SHP77 (cell line): ENCODE measurements at regions not wholly inside any gene's neighbourhood (a gene's known extent, or its start where the extent isn't known, plus 50 kb on each side); places are given as distances from the start of the nearest gene placed in this dataset.
"Not testable (repeated sequence)": the region's sequence is repeated elsewhere in the genome, so short reads cannot be mapped to it uniquely, and the experiment has no call there.

ENCODE experiments used
- DNase-seq, 2 experiments: peaks; one replicate each; lab custom pipeline; 2025; lab: John Stamatoyannopoulos, UW

GRCh38 chr6:163874784-163875183 lies 460.3 kb downstream of the QKI start:
- DNase-seq, result no peak

DNA sequence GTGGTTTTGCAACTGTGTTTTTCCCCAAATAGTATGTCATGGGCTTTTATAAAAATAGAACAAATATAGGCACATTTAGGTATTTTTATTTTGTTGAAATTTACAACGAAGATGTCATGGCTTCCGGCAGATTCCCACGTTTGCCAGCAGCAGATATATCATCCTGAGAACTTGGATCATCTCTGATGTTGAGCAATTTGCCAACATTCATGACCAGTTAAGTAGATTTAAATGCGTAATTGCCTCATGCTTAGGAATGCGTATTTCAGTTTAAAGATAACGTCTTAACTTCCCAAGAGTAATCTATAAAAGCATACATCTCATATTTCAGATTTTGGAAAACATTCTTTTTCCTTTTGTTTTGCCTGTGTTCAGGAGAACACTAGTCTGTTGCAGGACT lies 457.8 kb downstream of the QKI start:
- DNase-seq, result no peak

DNA sequence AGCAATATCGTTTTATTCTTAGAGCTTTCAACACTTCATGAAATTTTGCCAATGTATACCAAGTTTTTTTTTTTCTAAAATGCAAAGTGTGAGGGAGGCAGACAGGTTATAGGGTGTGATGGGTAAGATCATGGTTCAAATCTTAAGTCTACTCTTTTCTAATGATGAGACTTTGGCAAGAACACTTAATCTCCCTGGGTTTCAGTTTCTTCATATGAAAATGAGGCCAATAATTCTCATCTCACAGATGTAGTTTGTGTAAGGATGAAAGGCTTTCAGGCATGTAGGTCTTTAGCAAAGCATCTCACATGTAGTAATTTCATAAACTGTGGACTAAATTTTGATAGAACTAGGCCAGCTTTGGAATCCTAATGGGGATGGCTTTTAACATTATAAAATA lies 457.1 kb downstream of the QKI start:
- no peak for DNase-seq

- DNase-seq, result no peak
Measured at GRCh38 chr6:163867518-163868292, 453.2 kb downstream of the QKI start.

GRCh38 chr6:163866192-163866591 lies 451.7 kb downstream of the QKI start:
- no peak for DNase-seq

- DNase-seq, result no peak
Measured at GRCh38 chr6:163863565-163863964, 449.0 kb downstream of the QKI start.

DNA sequence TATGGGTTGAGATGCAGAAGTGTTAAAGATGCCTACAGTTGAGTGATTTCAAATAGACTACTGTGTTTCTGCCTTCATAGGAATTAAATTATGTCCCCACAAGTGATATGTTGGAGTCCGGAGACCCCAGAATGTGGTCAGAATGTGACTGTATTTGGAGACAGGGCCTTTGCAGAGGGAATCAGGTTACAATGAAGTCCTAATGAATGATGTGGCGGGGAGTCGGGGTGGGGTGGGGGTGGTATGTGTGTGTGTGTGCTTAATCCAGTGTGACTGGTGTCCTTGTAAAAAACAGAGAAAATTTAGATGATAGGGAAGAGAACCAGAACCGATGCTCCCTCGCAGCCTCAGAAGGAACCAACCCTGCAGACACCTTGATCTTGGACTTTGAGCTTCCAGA lies 448.2 kb downstream of the QKI start:
- DNase-seq, result no peak

DNA sequence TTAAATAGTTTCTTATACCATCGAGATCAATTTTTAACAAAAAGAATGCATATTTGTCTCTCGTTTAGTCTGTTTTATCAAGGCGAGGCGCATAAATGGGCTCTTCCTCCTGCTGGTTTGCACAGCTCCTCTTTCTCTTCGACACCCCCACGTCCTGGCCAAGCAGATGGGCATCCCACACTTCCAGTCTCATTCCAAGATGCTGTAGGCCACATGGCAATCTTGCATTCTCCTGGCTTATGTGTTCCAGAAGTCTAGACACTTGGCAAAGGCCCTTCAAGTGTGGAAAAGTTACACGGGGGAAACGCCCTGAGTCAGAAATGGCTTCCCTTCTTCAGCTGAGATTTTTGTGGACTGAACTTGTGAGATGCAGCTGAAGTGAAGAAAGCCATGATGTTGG lies 447.1 kb downstream of the QKI start:
- DNase-seq, result no peak

DNA sequence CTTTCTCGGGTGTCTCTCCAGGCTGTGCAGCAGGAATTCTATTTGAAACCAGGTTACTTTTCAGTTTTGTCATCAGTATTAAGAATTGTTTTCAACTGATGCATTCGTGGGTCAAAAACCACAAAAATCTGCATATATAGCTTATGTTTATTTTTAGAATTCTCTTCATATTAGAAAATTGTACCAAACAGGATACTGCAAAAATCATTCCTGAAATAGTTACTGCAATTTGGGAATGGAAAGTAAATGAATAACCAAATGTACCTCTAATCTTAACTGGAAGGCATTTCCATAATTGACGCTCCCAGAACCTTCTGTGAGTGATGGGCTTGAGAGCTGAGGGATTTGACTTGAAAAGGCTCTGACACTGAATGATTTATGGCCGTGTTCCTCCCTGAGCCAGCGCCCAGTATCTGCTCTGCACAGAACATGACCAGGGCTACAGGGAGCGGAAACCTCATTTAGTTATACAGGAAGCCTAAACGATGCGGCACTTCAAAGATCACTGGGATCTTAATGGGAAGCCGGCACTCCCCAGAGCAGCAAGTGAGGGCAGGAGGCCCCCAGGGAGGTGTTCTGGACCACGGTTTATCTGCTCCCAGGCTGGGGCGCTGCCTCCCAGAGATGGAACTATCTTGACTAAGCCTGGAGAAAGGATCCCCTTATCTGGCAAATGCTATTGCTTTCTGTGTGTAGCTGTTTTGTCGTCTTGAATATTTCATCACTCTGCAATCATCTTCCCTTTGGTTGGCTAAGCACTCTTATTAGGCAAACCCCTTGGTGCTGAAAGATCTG lies 446.0 kb downstream of the QKI start:
- no peak for DNase-seq

DNA sequence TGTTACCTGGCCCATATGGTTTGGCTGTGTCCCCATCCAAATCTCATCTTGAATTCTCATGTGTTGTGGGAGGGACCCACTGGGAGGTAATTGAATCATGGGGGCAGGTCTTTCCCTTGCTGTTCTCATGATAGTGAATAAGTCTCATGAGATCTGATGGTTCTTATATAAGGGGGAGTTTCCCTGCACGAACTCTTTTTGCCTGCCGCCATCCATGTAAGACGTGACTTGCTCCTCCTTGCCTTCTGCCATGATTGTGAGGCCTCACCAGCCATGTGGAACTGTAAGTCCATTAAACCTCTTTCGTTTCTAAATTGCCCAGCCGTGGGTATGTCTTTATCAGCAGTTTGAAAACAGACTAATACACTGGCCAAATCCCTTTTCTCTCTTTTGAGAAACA lies 444.4 kb downstream of the QKI start:
- DNase-seq, result not testable (repeated sequence)

GRCh38 chr6:163857421-163857820 lies 442.9 kb downstream of the QKI start:
- no peak for DNase-seq

- no peak for DNase-seq
Measured at GRCh38 chr6:163850874-163851273, 436.4 kb downstream of the QKI start.

DNA sequence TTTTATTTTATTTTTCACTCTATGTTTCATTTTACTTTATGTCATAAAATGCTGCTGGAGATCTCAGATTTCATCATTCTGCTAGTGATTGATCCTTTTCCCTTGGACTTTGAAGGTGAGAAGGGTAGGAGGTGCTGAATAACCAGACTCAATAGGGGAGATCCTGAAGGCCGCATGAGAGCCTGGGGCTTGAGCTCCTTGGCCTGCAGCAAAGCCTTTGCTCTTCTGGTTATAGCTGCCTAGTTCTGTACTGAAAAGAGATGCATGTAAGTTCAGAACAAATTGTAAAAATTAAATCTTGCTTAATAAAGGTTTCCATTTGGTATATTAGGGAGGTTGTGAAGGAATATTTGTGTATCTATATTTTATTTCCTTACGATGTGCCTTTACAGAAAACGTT lies 430.2 kb downstream of the QKI start:
- no peak for DNase-seq

DNA sequence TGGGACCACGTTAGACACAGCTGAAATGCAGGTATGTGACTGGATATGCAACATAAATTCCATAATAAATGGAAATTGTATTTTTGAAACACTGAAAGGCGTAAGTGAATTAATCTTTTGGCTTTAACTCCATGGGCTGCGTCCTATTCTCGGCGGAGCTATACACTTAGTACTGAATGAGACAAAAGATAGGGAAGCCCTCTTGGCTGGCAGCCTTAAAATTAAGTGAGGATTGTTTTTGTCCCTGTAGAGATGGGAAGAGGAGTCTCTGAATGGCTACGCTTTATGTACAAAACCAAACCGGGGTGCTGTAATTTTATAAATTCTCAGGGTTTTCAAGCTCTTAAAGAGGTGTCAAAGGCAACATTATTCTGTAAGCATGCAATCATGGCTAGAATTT lies 429.8 kb downstream of the QKI start:
- DNase-seq, result no peak

DNA sequence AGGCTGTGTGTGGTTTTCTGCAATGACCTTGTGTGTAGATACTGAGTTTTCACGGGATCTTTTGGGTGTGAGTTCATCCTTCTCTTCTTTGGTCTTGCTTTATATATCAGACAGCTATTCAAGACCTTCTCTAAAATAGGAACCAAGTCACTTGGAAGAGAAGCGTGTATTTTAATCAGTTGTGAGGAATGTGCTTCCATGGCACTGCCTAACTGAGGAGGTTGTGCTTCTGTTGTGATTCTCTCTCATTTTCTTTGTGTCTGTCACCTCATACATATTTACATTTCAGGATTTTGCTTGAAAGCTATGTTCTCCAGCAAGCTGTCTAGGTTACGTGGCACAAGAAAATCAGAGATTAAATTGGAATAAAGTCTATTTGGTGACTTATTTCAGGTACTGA lies 428.7 kb downstream of the QKI start:
- DNase-seq, result no peak

DNA sequence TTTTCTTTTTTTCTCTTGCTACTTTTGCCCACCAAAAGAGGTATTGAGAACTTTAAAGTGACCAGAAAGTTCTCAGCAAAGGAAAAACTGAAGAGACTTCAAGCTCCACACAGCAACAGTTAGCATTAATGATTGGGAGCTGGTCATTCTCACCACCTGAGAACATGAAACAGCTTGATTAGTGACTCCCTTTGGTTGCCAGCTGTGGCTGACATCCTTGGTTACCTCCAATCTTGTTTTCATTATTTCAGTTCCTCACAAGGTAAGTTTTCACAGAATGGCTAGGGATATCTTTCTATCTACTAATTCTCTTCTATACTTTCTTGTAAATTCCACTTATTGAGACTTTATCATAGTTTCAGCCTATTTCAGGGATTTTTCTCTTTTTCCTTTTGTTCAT lies 427.9 kb downstream of the QKI start:
- DNase-seq, result no peak

GRCh38 chr6:163841733-163842132 lies 427.2 kb downstream of the QKI start:
- no peak for DNase-seq

GRCh38 chr6:163841326-163841725 lies 426.8 kb downstream of the QKI start:
- DNase-seq, result no peak

DNA sequence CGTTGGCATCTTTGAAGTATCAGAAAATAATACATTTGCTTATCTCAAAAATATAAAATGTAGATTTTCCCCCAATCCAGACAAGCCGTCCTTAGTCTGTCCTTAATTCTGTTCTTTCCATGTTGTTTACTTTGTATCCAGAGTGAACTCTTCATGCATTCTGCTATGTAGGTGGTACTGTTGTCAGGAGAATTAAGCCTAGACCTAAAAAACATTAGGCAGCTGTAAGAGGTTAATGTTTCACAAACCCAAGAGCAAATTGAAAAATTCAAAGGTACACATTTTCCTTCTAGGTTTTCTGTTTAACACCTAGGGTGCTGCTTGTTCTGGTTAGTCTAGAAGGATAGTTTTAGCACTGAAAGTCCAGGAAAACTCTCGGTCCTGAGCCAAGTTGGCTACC lies 426.4 kb downstream of the QKI start:
- DNase-seq, result no peak

GRCh38 chr6:163839296-163839695 lies 424.8 kb downstream of the QKI start:
- no peak for DNase-seq

DNA sequence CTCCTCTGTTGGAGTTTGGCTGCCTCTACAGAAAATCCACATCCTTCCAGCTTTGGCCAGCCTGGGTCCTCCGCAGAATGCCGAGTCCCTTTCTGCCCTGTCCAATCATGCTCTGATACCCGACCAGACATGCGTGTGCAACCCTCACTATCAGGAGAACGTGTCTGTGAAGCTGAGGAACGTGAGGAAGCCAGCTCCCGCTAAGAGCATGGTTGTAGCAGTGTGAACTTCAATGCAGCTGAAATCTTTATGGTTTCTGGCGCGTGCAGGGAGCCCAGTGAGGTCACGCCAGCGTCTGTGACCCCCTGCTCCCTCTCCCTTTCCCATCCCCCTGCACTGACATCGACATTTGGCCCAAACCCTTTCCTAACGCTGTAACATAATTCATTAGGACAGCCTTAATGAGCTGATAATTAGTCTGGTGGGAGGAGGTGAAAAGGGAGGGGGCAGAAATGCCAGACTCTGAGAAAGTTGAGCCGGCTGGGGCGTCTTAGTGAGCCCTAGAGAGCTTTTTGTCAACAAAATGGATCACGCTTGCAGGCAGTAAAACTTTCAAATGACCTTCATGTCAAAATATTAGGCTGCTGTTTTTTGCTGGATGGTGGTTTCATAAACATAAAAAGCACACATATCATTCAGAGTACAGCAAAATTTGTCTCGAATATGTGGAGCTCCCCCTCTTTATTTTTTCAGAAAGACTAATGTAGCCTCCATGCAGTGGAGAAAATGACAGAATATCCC lies 423.3 kb downstream of the QKI start:
- DNase-seq, result no peak

- no peak for DNase-seq
Measured at GRCh38 chr6:163836876-163837690, 422.6 kb downstream of the QKI start.
